GM23248 (cell line): ENCODE measurements at regions not wholly inside any gene's neighbourhood (a gene's known extent, or its start where the extent isn't known, plus 50 kb on each side); places are given as distances from the start of the nearest gene placed in this dataset.

ENCODE experiments used
- EZH2 ChIP-seq: fragments of 200-600 bp; sonication (generic); IDR thresholded peaks from 2 replicates; pipeline ENCODE4 v1.6.1; 2018; ENCODE audit warnings: antibody characterized with exemption, mild to moderate bottlenecking; ENCODE audit not compliant: insufficient read depth, poor library complexity, severe bottlenecking
- EZH2phosphoT487 ChIP-seq: fragments of 200-600 bp; sonication (generic); IDR thresholded peaks from 2 replicates; pipeline ENCODE4 v1.6.1; 2018; ENCODE audit warnings: antibody characterized with exemption, moderate library complexity, mild to moderate bottlenecking, low read depth; ENCODE audit not compliant: insufficient read depth

GRCh38 chr11:98952107-98952506, 68.6 kb upstream of the CNTN5 start:
- TF ChIP-seq EZH2 (no peak), EZH2phosphoT487 (no peak)
